Activated naive CD8-positive, alpha-beta T cell treated with anti-CD3 and anti-CD28 coated beads, Interleukin-2, amount 50 U/mL, for 24 hours (primary cell): ENCODE measurements at regions not wholly inside any gene's neighbourhood (a gene's known extent, or its start where the extent isn't known, plus 50 kb on each side); places are given as distances from the start of the nearest gene placed in this dataset.
"Not testable (repeated sequence)": the region's sequence is repeated elsewhere in the genome, so short reads cannot be mapped to it uniquely, and the experiment has no call there.

Experiments used
- ATAC-seq: fragments of 150-1000 bp; cut with Tn5 transposase; one replicate; pipeline ENCODE4 v1.10.0; 2021
- DNase-seq: peaks from one replicate; pipeline ENCODE4 v3.0.0; 2021
- H3K27ac Mint-ChIP-seq: one replicate; pipeline ENCODE4 v1.8.0; 2021; ENCODE audit warnings: mild to moderate bottlenecking, mixed read lengths
- H3K27me3 Mint-ChIP-seq: one replicate; pipeline ENCODE4 v1.8.0; 2021; ENCODE audit warnings: mixed read lengths
- H3K36me3 Mint-ChIP-seq: one replicate; pipeline ENCODE4 v1.8.0; 2021; ENCODE audit warnings: low read depth, mixed read lengths
- H3K4me1 Mint-ChIP-seq: one replicate; pipeline ENCODE4 v1.8.0; 2021; ENCODE audit warnings: mixed read lengths
- H3K4me3 Mint-ChIP-seq: one replicate; pipeline ENCODE4 v1.8.0; 2021; ENCODE audit warnings: mild to moderate bottlenecking, moderate library complexity, mixed read lengths
- H3K9me3 Mint-ChIP-seq: one replicate; pipeline ENCODE4 v1.8.0; 2021; ENCODE audit warnings: mixed read lengths

- not testable (repeated sequence) for ATAC-seq, H3K27me3 Mint-ChIP-seq, H3K4me3 Mint-ChIP-seq, DNase-seq
- Mint-ChIP-seq H3K9me3 (peaks cover 13% of the 10 kb centered on the region), H3K36me3 (peaks cover 43% of the 10 kb centered on the region), H3K27ac (peak overlapping the region; percentile 99), H3K4me1 (peaks cover 92% of the 10 kb centered on the region)
Measured at GRCh38 chr6:30816296-30816695, 68.0 kb upstream of the DDR1 start.

- peak; percentile 63 for DNase-seq
- peak overlapping the region; percentile 61 for H3K4me3 Mint-ChIP-seq
- H3K36me3 Mint-ChIP-seq: peaks cover 47% of the 10 kb centered on the region
- peaks cover 13% of the 10 kb centered on the region for H3K9me3 Mint-ChIP-seq
- peak; percentile 3 for ATAC-seq
- peaks cover 95% of the 10 kb centered on the region for H3K4me1 Mint-ChIP-seq
- peak overlapping the region; percentile 99 for H3K27ac Mint-ChIP-seq
- H3K27me3 Mint-ChIP-seq: not testable (repeated sequence)
Measured at GRCh38 chr6:30815041-30815742, 69.1 kb upstream of the DDR1 start.

- peaks cover 42% of the 10 kb centered on the region for H3K36me3 Mint-ChIP-seq
- peaks cover 13% of the 10 kb centered on the region for H3K9me3 Mint-ChIP-seq
- peak overlapping the region; percentile 99 for H3K27ac Mint-ChIP-seq
- H3K27me3 Mint-ChIP-seq: peaks cover 2% of the 10 kb centered on the region
- peaks cover 95% of the 10 kb centered on the region for H3K4me1 Mint-ChIP-seq
- peak; percentile 13 for ATAC-seq
- H3K4me3 Mint-ChIP-seq: peak overlapping the region; percentile 48
- peak; percentile 64 for DNase-seq
Measured at GRCh38 chr6:30814146-30815040, 69.9 kb upstream of the DDR1 start.

- ATAC-seq (no peak), DNase-seq (peak; percentile 30)
- H3K4me3 Mint-ChIP-seq: peak overlapping the region; percentile 48
- H3K36me3 Mint-ChIP-seq: peaks cover 41% of the 10 kb centered on the region
- H3K9me3 Mint-ChIP-seq: peaks cover 13% of the 10 kb centered on the region
- H3K27me3 Mint-ChIP-seq: peaks cover 2% of the 10 kb centered on the region
- H3K27ac Mint-ChIP-seq: peak overlapping the region; percentile 99
- H3K4me1 Mint-ChIP-seq: peaks cover 95% of the 10 kb centered on the region
Measured at GRCh38 chr6:30813631-30814145, 69.3 kb upstream of the IER3 start.

GRCh38 chr6:30810813-30811339 lies 66.5 kb upstream of the IER3 start:
- ATAC-seq (peak; percentile 86), DNase-seq (peak; percentile 83)
- Mint-ChIP-seq H3K36me3 (peaks cover 27% of the 10 kb centered on the region), H3K4me3 (peak overlapping the region; percentile 67), H3K4me1 (peaks cover 94% of the 10 kb centered on the region), H3K27ac (peak overlapping the region; percentile 99), H3K27me3 (peaks cover 2% of the 10 kb centered on the region), H3K9me3 (peaks cover 6% of the 10 kb centered on the region)

- H3K4me3 Mint-ChIP-seq, H3K27me3 Mint-ChIP-seq, ATAC-seq, DNase-seq: not testable (repeated sequence)
- H3K4me1 Mint-ChIP-seq: peaks cover 82% of the 10 kb centered on the region
- H3K9me3 Mint-ChIP-seq: peaks cover 14% of the 10 kb centered on the region
- peaks cover 20% of the 10 kb centered on the region for H3K36me3 Mint-ChIP-seq
- peak overlapping the region; percentile 64 for H3K27ac Mint-ChIP-seq
Measured at GRCh38 chr6:30807566-30807965, 63.2 kb upstream of the IER3 start.

- H3K27me3 Mint-ChIP-seq: peaks cover 2% of the 10 kb centered on the region
- H3K27ac Mint-ChIP-seq: peak overlapping the region; percentile 67
- ATAC-seq (no peak), DNase-seq (peak; percentile 22)
- H3K36me3 Mint-ChIP-seq: peaks cover 16% of the 10 kb centered on the region
- peaks cover 14% of the 10 kb centered on the region for H3K9me3 Mint-ChIP-seq
- H3K4me1 Mint-ChIP-seq: peaks cover 77% of the 10 kb centered on the region
- peak overlapping the region; percentile 43 for H3K4me3 Mint-ChIP-seq
Measured at GRCh38 chr6:30806581-30807183, 62.3 kb upstream of the IER3 start.

GRCh38 chr6:30804333-30804732 lies 60.0 kb upstream of the IER3 start:
- Mint-ChIP-seq H3K9me3 (peaks cover 14% of the 10 kb centered on the region), H3K4me1 (peaks cover 57% of the 10 kb centered on the region), H3K27me3 (no peaks in the 10 kb centered on the region), H3K4me3 (no peak overlapping the region), H3K27ac (no peak overlapping the region), H3K36me3 (peaks cover 11% of the 10 kb centered on the region)
- no peak for ATAC-seq
- no peak for DNase-seq

GRCh38 chr6:30802731-30803130 lies 58.4 kb upstream of the IER3 start:
- Mint-ChIP-seq H3K4me1 (peaks cover 43% of the 10 kb centered on the region), H3K4me3 (no peak overlapping the region), H3K9me3 (peaks cover 14% of the 10 kb centered on the region), H3K27ac (no peak overlapping the region), H3K36me3 (peaks cover 13% of the 10 kb centered on the region), H3K27me3 (no peaks in the 10 kb centered on the region)
- DNase-seq (no peak), ATAC-seq (no peak)

GRCh38 chr6:30801950-30802349 lies 57.6 kb upstream of the IER3 start:
- ATAC-seq: no peak
- Mint-ChIP-seq H3K36me3 (peaks cover 14% of the 10 kb centered on the region), H3K4me3 (no peak overlapping the region), H3K27ac (peak overlapping the region; percentile 50), H3K4me1 (peaks cover 40% of the 10 kb centered on the region), H3K9me3 (peaks cover 14% of the 10 kb centered on the region), H3K27me3 (no peaks in the 10 kb centered on the region)
- DNase-seq: no peak

GRCh38 chr6:30800871-30801270 lies 56.5 kb upstream of the IER3 start:
- no peak for DNase-seq
- H3K4me1 Mint-ChIP-seq: peaks cover 37% of the 10 kb centered on the region
- H3K36me3 Mint-ChIP-seq: peaks cover 11% of the 10 kb centered on the region
- H3K27me3 Mint-ChIP-seq: no peaks in the 10 kb centered on the region
- peak overlapping the region; percentile 1 for H3K27ac Mint-ChIP-seq
- no peak for ATAC-seq
- H3K4me3 Mint-ChIP-seq: no peak overlapping the region
- H3K9me3 Mint-ChIP-seq: peaks cover 12% of the 10 kb centered on the region

GRCh38 chr6:30799210-30799609 lies 54.9 kb upstream of the IER3 start:
- DNase-seq: no peak
- Mint-ChIP-seq H3K9me3 (peaks cover 4% of the 10 kb centered on the region), H3K4me1 (peaks cover 37% of the 10 kb centered on the region), H3K27me3 (no peaks in the 10 kb centered on the region), H3K36me3 (peaks cover 12% of the 10 kb centered on the region), H3K4me3 (no peak overlapping the region), H3K27ac (no peak overlapping the region)
- no peak for ATAC-seq

- DNase-seq: no peak
- H3K27ac Mint-ChIP-seq: no peak overlapping the region
- no peaks in the 10 kb centered on the region for H3K27me3 Mint-ChIP-seq
Measured at GRCh38 chr6:30798494-30798893, 54.1 kb upstream of the IER3 start.

GRCh38 chr6:30795549-30796293 lies 51.4 kb upstream of the IER3 start:
- Mint-ChIP-seq H3K27ac (no peak overlapping the region), H3K4me1 (peaks cover 49% of the 10 kb centered on the region), H3K36me3 (peaks cover 21% of the 10 kb centered on the region), H3K4me3 (no peak overlapping the region), H3K9me3 (no peaks in the 10 kb centered on the region), H3K27me3 (no peaks in the 10 kb centered on the region)
- ATAC-seq: no peak
- DNase-seq: no peak

More at GRCh38 chr6:30798494-30798893, 54.1 kb upstream of the IER3 start:
- Mint-ChIP-seq H3K4me3 (no peak overlapping the region), H3K36me3 (peaks cover 14% of the 10 kb centered on the region), H3K4me1 (peaks cover 40% of the 10 kb centered on the region), H3K9me3 (no peaks in the 10 kb centered on the region)
- no peak for ATAC-seq
